Dendritic cell treated with granulocyte-macrophage colony-stimulating factor and Interleukin-4, amounts not matched to agents 40 ng/mL and 50 ng/mL, for 4 days (primary cell): ENCODE measurements at regions not wholly inside any gene's neighbourhood (a gene's known extent, or its start where the extent isn't known, plus 50 kb on each side); places are given as distances from the start of the nearest gene placed in this dataset.

Experiments
- H3K27ac Mint-ChIP-seq: one replicate; pipeline ENCODE4 v1.8.0; 2022; ENCODE audit warnings: mild to moderate bottlenecking, mixed read lengths
- H3K27me3 Mint-ChIP-seq: one replicate; pipeline ENCODE4 v1.8.0; 2022; ENCODE audit warnings: mild to moderate bottlenecking, mixed read lengths
- H3K36me3 Mint-ChIP-seq: one replicate; pipeline ENCODE4 v1.8.0; 2022; ENCODE audit warnings: low read depth, mixed read lengths
- H3K4me1 Mint-ChIP-seq: one replicate; pipeline ENCODE4 v1.8.0; 2022; ENCODE audit warnings: low read depth, mixed read lengths
- H3K4me3 Mint-ChIP-seq: one replicate; pipeline ENCODE4 v1.8.0; 2022; ENCODE audit warnings: mild to moderate bottlenecking, moderate library complexity, mixed read lengths
- H3K9me3 Mint-ChIP-seq: one replicate; pipeline ENCODE4 v1.8.0; 2022; ENCODE audit warnings: mixed read lengths
- intact Hi-C: fragments of 100-400 bp; cut with micrococcal nuclease; formaldehyde crosslinking; loops from one replicate; pipeline ENCODE4 v1.15.0; 2022

DNA sequence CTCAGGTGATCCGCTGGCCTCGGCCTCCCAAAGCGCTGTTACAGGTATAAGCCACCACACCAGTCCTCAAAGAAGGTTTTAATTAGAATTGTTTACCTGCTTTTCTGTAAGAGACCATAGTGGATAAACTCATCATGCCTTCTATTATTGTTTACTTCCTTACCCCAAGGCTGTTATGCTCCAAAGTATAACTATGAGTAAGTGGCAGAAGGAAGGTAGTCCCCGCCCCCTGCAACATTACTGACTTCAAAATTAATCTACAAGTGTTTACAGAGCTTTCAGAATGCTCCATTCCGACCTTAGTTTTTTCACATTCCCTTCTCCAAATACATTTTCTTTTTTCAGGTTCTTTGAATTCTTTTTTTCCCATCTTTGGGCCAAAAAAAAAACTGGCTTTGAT, 480.5 kb upstream of the NOX3 start:
- intact Hi-C loops, result no loop called here

DNA sequence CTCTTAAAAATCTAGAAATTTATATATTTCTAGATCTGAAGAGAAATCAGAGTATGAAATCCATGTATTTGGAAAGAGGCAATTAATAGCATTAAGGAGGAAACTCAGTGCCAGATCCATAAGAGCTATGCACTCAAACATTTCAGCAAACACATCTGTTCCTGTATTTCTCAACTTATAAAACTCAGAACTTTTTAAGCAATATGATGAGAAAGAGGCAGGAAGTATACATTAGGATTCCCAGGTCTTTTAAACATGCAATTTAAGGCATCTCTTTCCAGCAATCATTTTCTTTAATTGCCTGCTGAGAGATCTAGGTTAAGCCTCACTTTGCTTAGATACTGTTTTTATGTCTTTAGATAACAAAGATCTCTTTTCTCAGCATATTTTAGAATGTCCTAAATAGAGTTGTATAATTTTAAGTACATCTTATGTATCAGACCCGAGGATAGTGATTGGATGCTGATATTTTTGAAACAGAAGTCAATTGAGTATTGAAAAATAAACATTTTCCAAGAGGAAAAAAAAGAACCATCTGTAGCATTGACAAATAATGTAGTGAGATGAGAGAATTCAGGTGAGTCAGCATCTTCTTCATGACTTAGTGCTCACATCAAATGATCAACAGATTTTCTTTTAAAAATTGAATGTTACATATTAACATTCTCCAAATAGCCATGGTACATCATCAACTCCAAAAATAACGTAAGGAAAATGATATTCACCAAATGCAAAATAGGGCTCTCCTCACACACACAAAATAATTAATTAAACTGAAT, 461.4 kb upstream of the NOX3 start:
- H3K36me3 Mint-ChIP-seq, result no peaks in the 10 kb centered on the region
- peaks cover 12% of the 10 kb centered on the region for H3K9me3 Mint-ChIP-seq
- H3K4me3 Mint-ChIP-seq, result no peak overlapping the region
- H3K27ac Mint-ChIP-seq, result no peak overlapping the region
- H3K27me3 Mint-ChIP-seq, result no peaks in the 10 kb centered on the region
- intact Hi-C loops, result no loop called here
- no peaks in the 10 kb centered on the region for H3K4me1 Mint-ChIP-seq

More for the DNA sequence above, 480.5 kb upstream of the NOX3 start:
- Mint-ChIP-seq H3K4me3 (no peak overlapping the region), H3K4me1 (no peaks in the 10 kb centered on the region), H3K27ac (no peak overlapping the region), H3K36me3 (no peaks in the 10 kb centered on the region), H3K9me3 (peaks cover 43% of the 10 kb centered on the region), H3K27me3 (no peaks in the 10 kb centered on the region)

DNA sequence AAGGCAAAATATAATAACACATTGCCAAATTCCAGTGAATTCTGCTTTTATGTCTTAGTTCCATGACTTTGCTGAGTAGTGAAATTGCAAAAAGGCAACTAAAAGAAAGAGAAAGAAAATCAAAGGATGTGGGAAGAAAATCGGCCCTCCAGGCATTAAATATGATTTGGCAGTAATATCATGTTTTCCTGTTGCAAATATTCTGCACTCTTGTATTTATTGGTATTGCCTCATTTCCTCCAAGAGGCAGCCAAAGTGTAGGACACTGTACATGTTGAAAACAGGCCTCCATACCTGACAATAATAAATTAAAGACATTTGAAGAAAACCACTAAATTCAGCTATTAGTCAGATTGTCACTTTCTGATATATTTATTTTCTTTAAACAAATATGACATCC, 460.0 kb upstream of the NOX3 start:
- Mint-ChIP-seq H3K27ac (no peak overlapping the region), H3K9me3 (peaks cover 20% of the 10 kb centered on the region), H3K36me3 (no peaks in the 10 kb centered on the region), H3K4me1 (no peaks in the 10 kb centered on the region), H3K4me3 (no peak overlapping the region), H3K27me3 (no peaks in the 10 kb centered on the region)
- intact Hi-C loops, result no loop called here

DNA sequence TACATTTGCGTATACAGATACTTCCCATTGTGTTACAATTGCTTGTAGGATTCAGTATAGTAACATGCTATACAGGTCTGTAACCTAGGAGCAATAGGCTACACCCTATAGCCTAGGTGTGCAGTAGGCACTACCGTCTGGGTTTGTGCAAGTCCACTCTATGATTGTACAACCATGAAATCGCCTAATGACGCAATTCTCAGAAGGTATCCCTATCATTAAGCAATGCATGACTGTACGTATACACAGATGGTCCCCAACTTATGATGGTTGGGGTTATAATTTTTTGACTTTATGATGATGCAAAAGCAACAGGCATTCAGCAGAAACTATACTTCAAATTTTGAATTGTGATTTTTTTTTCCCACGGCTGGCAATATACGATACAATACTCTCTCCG, 458.2 kb upstream of the NOX3 start:
- no peak overlapping the region for H3K4me3 Mint-ChIP-seq
- no peaks in the 10 kb centered on the region for H3K4me1 Mint-ChIP-seq
- intact Hi-C loops, result no loop called here
- H3K9me3 Mint-ChIP-seq, result peaks cover 36% of the 10 kb centered on the region
- no peak overlapping the region for H3K27ac Mint-ChIP-seq
- H3K27me3 Mint-ChIP-seq, result no peaks in the 10 kb centered on the region
- H3K36me3 Mint-ChIP-seq, result no peaks in the 10 kb centered on the region

DNA sequence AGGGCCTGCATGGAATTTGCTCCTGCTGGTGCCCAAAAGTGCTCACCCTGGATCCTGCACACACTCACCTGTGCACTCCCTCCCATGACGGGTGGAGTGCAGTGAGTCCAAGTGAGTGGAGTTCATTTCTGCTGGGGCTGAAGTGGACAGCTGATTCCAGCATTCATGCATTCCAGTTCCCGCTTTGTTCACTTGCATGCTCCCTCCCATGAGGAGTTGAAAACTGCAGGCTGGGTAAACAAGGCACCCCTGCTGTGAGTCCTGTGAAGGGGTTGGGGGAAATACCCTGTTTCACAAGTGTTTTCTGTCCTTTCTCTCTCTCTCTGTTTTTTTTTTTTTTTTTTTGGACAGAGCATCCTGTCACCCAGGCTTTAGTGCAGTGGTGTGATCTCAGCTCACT, 454.1 kb upstream of the NOX3 start:
- Mint-ChIP-seq H3K36me3 (no peaks in the 10 kb centered on the region), H3K9me3 (peaks cover 51% of the 10 kb centered on the region), H3K4me1 (no peaks in the 10 kb centered on the region), H3K27me3 (no peaks in the 10 kb centered on the region), H3K4me3 (no peak overlapping the region), H3K27ac (no peak overlapping the region)
- intact Hi-C loops, result no loop called here

DNA sequence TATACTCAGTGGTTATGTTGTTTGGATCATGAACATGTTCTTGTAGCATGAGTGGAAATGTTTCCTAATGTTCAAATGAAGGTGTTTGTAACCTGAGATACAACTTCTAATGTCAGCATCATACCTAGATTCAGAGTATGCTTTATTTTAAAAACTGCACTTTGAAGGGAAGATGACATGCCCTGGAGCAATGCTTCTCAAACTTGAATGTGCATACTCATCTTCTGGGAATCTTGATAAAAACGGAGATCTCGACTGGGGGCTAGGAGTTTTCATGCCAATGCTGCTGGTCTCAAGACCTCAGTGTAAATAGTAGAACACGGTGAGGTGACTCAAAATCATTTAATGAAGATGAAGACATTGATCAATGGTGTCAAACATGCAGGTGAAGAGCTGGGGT, 440.0 kb upstream of the NOX3 start:
- intact Hi-C loops, result no loop called here

DNA sequence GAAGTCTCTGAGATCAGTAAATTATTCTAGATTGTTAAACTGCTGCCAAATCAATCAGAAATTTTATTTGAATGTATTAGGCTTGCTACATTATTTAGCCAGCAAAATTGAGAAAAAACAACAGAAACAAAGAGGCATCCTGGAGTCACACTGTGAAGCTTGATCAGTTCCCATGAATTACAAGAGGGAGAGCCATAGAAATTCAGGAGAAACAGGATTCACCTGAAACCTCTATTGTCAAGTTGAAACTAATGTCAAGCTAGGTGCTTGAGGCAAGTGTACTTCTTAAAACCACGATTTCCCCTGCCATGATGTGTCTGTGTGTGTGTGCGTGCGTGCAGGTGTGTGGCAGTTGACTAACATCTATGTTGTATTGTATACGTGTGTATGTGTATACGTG, 439.1 kb upstream of the NOX3 start:
- H3K36me3 Mint-ChIP-seq, result no peaks in the 10 kb centered on the region

More for the DNA sequence above, 440.0 kb upstream of the NOX3 start:
- H3K27ac Mint-ChIP-seq, result no peak overlapping the region
- H3K36me3 Mint-ChIP-seq, result no peaks in the 10 kb centered on the region
- H3K4me1 Mint-ChIP-seq, result no peaks in the 10 kb centered on the region
- no peak overlapping the region for H3K4me3 Mint-ChIP-seq
- peaks cover 17% of the 10 kb centered on the region for H3K9me3 Mint-ChIP-seq
- H3K27me3 Mint-ChIP-seq, result no peaks in the 10 kb centered on the region

DNA sequence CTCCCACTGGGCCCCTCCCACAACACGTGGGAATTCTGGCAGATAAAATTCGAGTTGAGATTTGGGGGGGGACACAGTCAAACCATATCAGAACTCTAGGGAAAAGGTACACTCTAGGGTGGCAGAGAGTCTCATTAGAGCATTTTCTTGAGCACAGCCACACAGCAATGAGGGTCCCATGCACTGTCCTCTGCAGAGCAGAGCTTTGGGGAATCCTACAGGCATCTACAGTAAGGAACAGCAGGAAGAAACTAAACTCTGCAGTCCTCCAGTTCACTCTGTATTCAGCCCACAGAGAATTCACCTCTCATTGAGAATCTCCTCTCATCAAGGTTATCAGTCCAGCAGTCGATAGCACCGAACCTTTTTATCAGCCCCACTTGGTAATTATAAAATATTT, 438.6 kb upstream of the NOX3 start:
- Mint-ChIP-seq H3K27ac (no peak overlapping the region), H3K4me3 (no peak overlapping the region), H3K27me3 (no peaks in the 10 kb centered on the region), H3K36me3 (no peaks in the 10 kb centered on the region), H3K4me1 (no peaks in the 10 kb centered on the region), H3K9me3 (peaks cover 17% of the 10 kb centered on the region)
- intact Hi-C loops, result no loop called here

More for the DNA sequence above, 439.1 kb upstream of the NOX3 start:
- Mint-ChIP-seq H3K9me3 (peaks cover 17% of the 10 kb centered on the region), H3K27ac (no peak overlapping the region), H3K4me3 (no peak overlapping the region), H3K4me1 (no peaks in the 10 kb centered on the region), H3K27me3 (no peaks in the 10 kb centered on the region)
- intact Hi-C loops, result no loop called here

DNA sequence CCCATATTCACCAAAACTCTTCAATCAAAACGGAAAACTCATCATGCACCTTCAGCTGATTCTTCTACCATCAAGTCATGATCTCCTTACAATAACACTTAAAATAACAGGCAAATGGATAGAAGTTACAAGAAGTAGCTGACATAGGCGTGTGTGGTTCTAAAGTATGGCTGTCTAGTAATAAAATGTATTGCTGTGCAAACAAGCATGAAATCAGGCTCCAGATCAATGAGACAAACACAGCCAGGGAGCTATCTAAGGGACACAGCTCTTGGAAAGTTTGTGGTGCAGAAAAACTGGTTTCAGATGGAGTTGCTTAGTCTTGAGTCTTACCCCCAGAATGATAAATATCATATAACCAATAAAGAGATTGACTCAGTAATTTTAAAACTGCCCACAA, 434.8 kb upstream of the NOX3 start:
- Mint-ChIP-seq H3K4me3 (no peak overlapping the region), H3K4me1 (no peaks in the 10 kb centered on the region), H3K27ac (no peak overlapping the region), H3K27me3 (no peaks in the 10 kb centered on the region), H3K36me3 (no peaks in the 10 kb centered on the region), H3K9me3 (peaks cover 28% of the 10 kb centered on the region)
- intact Hi-C loops, result no loop called here

DNA sequence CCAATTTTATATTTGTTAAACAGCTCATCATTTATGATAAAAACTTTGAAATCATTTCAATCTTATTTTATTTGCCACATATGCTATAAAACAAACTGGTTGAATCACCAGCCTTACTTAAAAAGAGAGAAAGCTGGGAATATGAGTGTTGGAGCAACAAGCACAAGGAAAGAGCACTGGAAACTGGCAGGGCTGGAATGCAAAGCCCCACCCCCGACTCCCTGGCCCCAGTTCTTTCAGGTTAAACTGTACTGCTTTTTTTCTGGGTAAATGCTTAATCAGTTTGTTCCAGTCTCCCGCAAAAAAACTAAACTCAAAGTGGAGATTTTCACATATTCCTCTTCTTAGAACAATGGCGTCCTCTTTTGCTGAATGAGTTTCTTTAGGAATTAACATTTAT, 433.8 kb upstream of the NOX3 start:
- intact Hi-C loops, result no loop called here
- H3K4me1 Mint-ChIP-seq, result no peaks in the 10 kb centered on the region
- no peak overlapping the region for H3K27ac Mint-ChIP-seq
- H3K4me3 Mint-ChIP-seq, result no peak overlapping the region
- no peaks in the 10 kb centered on the region for H3K36me3 Mint-ChIP-seq
- no peaks in the 10 kb centered on the region for H3K27me3 Mint-ChIP-seq
- peaks cover 27% of the 10 kb centered on the region for H3K9me3 Mint-ChIP-seq

DNA sequence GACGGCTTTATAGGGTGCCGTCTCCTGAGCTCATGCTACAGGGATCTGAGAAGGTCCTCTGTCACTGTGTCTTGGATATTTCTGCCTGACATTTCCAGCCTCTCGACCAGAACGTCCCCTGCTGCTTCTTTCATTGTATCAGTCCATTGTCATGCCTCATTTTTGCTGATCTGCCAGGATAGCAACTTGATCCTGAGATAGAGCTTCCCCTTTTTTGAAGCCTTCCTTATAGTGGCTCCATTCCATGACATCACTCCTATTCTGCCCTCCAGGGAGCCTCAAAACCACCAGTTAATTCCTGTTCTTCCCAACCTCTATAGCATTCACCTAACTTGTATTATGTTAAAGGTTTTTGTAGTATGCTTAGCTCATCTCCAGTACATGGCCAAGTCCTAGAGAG, 431.8 kb upstream of the NOX3 start:
- no peak overlapping the region for H3K27ac Mint-ChIP-seq
- intact Hi-C loops, result no loop called here
- no peaks in the 10 kb centered on the region for H3K36me3 Mint-ChIP-seq
- no peak overlapping the region for H3K4me3 Mint-ChIP-seq
- peaks cover 18% of the 10 kb centered on the region for H3K9me3 Mint-ChIP-seq
- no peaks in the 10 kb centered on the region for H3K27me3 Mint-ChIP-seq
- no peaks in the 10 kb centered on the region for H3K4me1 Mint-ChIP-seq

DNA sequence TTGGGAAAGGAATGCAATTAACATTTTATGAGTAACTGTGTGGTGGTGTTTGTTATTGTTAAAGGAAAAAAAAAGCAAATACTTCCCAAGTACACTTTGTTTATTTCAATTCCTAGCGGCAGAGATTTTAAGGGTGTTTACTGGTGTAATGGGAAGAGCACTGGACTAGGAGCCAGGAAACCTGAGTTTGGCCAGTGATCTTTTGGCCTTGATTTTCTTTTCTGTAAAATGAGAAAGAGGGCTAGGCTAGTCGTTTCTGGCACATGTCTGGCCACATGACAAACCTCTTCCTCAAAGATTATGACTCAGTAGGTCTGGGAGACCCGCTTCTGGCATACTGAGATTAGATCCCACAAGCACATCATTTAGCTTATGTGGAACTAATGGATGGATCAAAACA, 428.1 kb upstream of the NOX3 start:
- H3K27me3 Mint-ChIP-seq, result no peaks in the 10 kb centered on the region
- H3K4me1 Mint-ChIP-seq, result no peaks in the 10 kb centered on the region
- no peaks in the 10 kb centered on the region for H3K36me3 Mint-ChIP-seq
- intact Hi-C loops, result no loop called here
- H3K9me3 Mint-ChIP-seq, result peaks cover 28% of the 10 kb centered on the region
- no peak overlapping the region for H3K27ac Mint-ChIP-seq
- no peak overlapping the region for H3K4me3 Mint-ChIP-seq

DNA sequence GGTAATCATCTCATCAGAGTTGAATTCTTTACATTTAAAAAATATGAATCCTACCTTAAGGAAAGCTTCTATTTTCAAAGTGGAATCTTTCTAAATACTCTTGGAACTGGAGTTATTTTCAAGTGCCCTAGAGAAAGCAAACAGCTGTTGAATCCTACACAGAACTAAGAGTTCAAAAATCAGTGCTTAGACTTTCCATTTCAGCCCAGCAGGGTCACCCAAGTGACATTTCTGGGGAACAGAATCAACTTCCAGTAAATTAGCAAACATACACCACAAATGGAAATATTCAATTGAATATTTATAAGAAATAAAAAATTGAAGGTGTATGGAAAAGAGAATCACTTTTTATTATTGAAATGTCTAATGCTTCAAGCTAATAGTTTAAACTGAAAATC, 427.7 kb upstream of the NOX3 start:
- H3K9me3 Mint-ChIP-seq, result peaks cover 31% of the 10 kb centered on the region
- H3K4me3 Mint-ChIP-seq, result no peak overlapping the region
- no peaks in the 10 kb centered on the region for H3K4me1 Mint-ChIP-seq
- intact Hi-C loops, result no loop called here
- no peaks in the 10 kb centered on the region for H3K36me3 Mint-ChIP-seq
- H3K27ac Mint-ChIP-seq, result no peak overlapping the region
- H3K27me3 Mint-ChIP-seq, result no peaks in the 10 kb centered on the region

DNA sequence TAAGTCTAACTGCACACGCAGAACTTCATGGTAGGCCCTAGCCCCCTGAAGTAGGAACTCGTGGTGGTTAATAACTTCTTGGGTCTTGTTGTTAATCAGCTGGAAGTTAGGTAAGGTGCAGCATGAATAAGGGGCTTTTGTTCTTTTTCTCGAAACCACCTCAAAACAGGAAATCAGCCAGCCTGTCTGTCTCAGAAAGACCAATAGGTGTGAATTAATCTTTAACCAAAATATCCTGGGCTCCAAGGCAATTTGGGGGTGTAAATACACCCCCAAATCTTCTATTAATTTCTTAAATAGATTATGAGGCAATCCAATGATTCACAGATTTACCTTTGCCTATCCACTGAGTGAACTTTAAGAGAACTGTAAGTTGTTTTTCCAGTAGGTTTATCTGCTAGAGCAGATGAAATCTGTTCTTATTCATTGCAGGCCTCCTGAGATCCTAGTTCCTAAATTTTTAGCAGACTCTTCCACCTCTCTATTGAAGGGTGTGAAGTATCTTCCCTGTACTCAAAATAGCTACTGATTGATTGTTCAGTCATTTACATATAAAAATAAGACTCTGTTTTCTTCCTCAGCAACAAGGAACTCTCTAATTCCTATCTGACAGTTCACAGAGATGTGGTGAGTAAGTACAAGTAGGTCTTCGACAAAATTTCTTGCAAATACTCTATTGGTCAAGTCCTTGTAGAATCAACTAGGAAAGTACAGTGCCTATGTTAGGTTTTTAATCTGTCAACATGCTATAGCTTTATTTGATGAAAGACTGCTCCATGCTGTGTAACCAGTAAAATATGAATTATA, 427.1 kb upstream of the NOX3 start:
- H3K4me1 Mint-ChIP-seq, result no peaks in the 10 kb centered on the region
- intact Hi-C loops, result no loop called here
- no peak overlapping the region for H3K4me3 Mint-ChIP-seq
- no peaks in the 10 kb centered on the region for H3K36me3 Mint-ChIP-seq
- H3K9me3 Mint-ChIP-seq, result peaks cover 30% of the 10 kb centered on the region
- no peaks in the 10 kb centered on the region for H3K27me3 Mint-ChIP-seq
- no peak overlapping the region for H3K27ac Mint-ChIP-seq
